ENCODE measurements at regions not wholly inside any gene's neighbourhood (a gene's known extent, or its start where the extent isn't known, plus 50 kb on each side); places are given as distances from the start of the nearest gene placed in this dataset.

DNA sequence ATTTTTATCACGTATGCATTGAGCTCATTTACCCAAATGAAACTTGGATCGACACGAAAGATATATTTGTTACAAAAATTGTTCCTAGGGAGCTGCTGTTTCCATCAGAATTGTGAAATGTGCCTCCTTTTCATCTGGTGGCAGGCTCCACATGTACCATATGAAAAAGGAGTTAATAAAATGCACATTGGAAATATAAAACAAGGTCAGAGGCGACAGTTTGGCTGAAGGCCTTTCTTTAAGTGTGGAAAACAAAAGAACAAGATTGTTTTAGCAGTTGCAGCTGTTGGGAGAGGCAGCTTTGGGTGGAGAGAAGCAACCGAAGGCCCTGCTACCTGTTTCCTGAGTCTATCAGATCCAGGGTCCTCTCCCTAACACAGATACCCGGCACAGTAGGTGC lies 334.5 kb upstream of the NT5E start:
- no peak overlapping the region for H3K27ac ChIP-seq (ENCODE audit: low read depth, low read length)
- H3K9ac ChIP-seq (ENCODE audit: low read depth, low read length) = no peak overlapping the region
- H3K36me3 ChIP-seq (ENCODE audit: insufficient read depth, low read length) = no peaks in the 10 kb centered on the region
- H3K9me3 ChIP-seq (ENCODE audit: insufficient read depth, low read depth, low read length) = no peaks in the 10 kb centered on the region
- no peaks in the 10 kb centered on the region for H3K27me3 ChIP-seq (ENCODE audit: insufficient read depth, low read length)
- H3K4me1 ChIP-seq (ENCODE audit: insufficient read depth, low read length) = no peaks in the 10 kb centered on the region
- WGBS = 95% methylated on average over 6 of the region's 6 CpGs
- no peak overlapping the region for H3K4me3 ChIP-seq (ENCODE audit: low read length)

DNA sequence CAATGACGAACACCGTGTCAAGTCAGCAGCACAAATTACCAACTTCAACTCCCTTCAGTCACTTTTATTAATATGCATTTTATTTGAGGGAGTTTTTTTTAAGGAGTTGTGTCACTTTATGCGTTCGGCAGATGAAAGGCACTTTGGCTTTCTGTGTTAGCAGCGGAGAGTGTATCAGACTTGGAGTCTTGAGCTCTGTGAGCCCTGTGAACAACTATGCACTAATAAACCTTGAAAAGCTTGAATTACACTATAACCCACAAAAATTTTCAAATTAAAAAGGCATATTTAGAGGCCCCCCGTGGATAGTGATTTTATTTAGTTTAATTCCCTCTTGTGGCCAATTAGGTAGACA lies 335.3 kb upstream of the NT5E start:
- H3K4me1 ChIP-seq (ENCODE audit: insufficient read depth, low read length) = no peaks in the 10 kb centered on the region
- no peaks in the 10 kb centered on the region for H3K36me3 ChIP-seq (ENCODE audit: insufficient read depth, low read length)
- no peak overlapping the region for H3K27ac ChIP-seq (ENCODE audit: low read depth, low read length)
- H3K27me3 ChIP-seq (ENCODE audit: insufficient read depth, low read length) = no peaks in the 10 kb centered on the region
- 98% methylated on average over 5 of the region's 6 CpGs for WGBS
- no peak overlapping the region for H3K4me3 ChIP-seq (ENCODE audit: low read length)
- H3K9me3 ChIP-seq (ENCODE audit: insufficient read depth, low read depth, low read length) = no peaks in the 10 kb centered on the region
- H3K9ac ChIP-seq (ENCODE audit: low read depth, low read length) = no peak overlapping the region

DNA sequence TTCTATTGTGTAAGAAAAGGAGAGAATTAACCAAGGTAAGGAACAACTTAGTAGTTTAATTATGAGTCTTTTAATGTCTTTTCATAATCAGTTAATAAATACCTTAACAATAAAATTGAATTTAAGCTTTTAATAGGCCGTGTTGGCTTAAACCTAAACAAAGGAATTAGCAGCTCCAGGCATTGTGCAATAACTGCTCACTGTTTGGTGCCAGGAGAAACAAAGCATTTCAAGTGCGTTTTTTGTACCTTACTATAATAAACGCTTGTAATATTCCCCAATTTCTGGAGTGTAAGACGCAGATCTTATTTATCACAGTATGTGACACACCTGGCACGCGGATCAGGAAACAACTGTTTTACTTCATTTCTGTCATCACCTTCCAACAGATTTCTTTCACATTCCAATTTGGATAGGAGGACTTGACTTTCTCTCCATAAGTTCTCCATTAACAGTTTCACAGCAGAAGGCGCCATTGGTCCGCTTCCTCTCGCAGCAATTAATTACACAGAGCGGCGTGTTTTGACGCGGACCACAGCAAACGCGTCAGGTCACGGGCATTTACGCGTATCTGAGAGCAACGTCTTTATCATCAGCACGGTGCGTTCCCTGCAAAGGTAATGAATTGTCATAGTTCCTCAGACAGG lies 335.8 kb upstream of the NT5E start:
- Histone ChIP-seq H3K27ac (ENCODE audit: low read depth, low read length) (no peak overlapping the region), H3K9me3 (ENCODE audit: insufficient read depth, low read depth, low read length) (no peaks in the 10 kb centered on the region), H3K36me3 (ENCODE audit: insufficient read depth, low read length) (no peaks in the 10 kb centered on the region), H3K4me1 (ENCODE audit: insufficient read depth, low read length) (no peaks in the 10 kb centered on the region), H3K4me3 (ENCODE audit: low read length) (no peak overlapping the region), H3K9ac (ENCODE audit: low read depth, low read length) (no peak overlapping the region), H3K27me3 (ENCODE audit: insufficient read depth, low read length) (no peaks in the 10 kb centered on the region)
- WGBS = 96% methylated on average over 21 of the region's 21 CpGs

DNA sequence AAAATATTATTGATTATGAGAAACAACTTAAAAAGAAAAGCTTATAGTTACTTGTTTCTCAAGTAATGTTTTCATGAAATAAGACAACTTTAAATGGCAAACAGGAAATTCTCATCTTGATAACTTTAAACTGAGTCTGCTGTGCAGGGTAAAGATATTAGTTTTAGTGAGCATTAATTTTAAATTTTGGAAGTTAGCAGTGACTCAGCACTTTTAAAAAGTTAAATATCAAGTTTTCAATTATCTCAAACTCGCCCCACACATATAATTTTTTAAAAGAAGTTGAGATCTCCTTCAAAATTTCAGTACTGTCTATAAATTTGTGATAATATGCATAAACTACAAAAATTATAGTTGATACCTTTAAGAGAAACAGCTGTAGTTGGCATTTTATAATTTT lies 337.3 kb upstream of the NT5E start:
- no peak overlapping the region for H3K4me3 ChIP-seq (ENCODE audit: low read length)
- no peaks in the 10 kb centered on the region for H3K27me3 ChIP-seq (ENCODE audit: insufficient read depth, low read length)
- no peaks in the 10 kb centered on the region for H3K36me3 ChIP-seq (ENCODE audit: insufficient read depth, low read length)
- WGBS = no CpG with 5 or more reads among the region's 1 CpG
- no peaks in the 10 kb centered on the region for H3K9me3 ChIP-seq (ENCODE audit: insufficient read depth, low read depth, low read length)
- no peaks in the 10 kb centered on the region for H3K4me1 ChIP-seq (ENCODE audit: insufficient read depth, low read length)
- H3K27ac ChIP-seq (ENCODE audit: low read depth, low read length) = no peak overlapping the region
- H3K9ac ChIP-seq (ENCODE audit: low read depth, low read length) = no peak overlapping the region

DNA sequence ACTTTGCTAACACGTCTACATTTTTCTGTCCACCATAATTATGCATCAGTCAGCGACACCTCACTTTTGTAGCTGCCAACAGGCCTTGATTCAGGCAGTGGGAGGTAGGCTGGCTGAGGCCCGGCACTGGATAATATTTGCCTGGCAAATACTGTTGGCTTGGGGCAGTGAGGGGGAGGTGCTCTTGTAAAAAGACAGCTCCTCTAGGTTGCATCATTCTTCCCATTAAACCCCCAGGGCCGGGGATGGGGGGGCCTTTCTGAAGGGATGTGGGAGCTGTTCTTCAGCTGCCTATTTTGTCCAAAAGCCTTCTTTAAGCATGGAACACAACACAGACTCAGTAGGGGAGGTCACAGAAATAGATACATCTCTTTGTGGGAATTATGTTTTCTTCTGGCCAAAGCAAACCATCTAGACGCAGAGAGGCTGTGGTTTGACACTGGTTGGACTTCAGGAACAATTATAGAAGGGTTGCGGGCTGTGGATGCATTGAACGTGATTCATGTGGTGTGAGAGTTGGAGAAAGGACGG lies 338.3 kb upstream of the NT5E start:
- Histone ChIP-seq H3K27ac (ENCODE audit: low read depth, low read length) (no peak overlapping the region), H3K36me3 (ENCODE audit: insufficient read depth, low read length) (no peaks in the 10 kb centered on the region), H3K9me3 (ENCODE audit: insufficient read depth, low read depth, low read length) (no peaks in the 10 kb centered on the region), H3K9ac (ENCODE audit: low read depth, low read length) (no peak overlapping the region), H3K4me3 (ENCODE audit: low read length) (no peak overlapping the region), H3K4me1 (ENCODE audit: insufficient read depth, low read length) (no peaks in the 10 kb centered on the region), H3K27me3 (ENCODE audit: insufficient read depth, low read length) (no peaks in the 10 kb centered on the region)
- WGBS = 90% methylated on average over 7 of the region's 8 CpGs

DNA sequence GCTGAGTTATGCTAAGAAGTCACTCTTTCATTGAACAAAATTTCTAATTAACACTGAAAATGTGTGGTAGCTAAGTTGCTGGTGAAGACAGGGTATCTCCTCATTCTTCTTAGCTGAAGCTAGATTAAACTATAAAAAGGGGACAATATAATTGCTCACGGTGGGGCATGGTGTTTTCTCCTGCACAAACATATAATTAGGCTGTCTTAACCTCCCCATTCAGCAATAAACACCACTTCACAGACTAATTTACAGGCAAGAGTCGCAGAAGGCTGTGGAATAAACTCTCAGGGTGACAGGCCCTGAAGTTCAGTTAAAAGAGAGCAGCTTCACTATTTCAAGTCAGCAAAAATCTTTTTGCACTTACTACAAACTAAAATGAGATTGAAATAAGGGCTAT lies 338.9 kb upstream of the NT5E start:
- Histone ChIP-seq H3K4me3 (ENCODE audit: low read length) (no peak overlapping the region), H3K27ac (ENCODE audit: low read depth, low read length) (no peak overlapping the region), H3K4me1 (ENCODE audit: insufficient read depth, low read length) (no peaks in the 10 kb centered on the region), H3K36me3 (ENCODE audit: insufficient read depth, low read length) (no peaks in the 10 kb centered on the region), H3K27me3 (ENCODE audit: insufficient read depth, low read length) (no peaks in the 10 kb centered on the region), H3K9ac (ENCODE audit: low read depth, low read length) (no peak overlapping the region), H3K9me3 (ENCODE audit: insufficient read depth, low read depth, low read length) (no peaks in the 10 kb centered on the region)
- WGBS = 96% methylated on average over 2 of the region's 2 CpGs

DNA sequence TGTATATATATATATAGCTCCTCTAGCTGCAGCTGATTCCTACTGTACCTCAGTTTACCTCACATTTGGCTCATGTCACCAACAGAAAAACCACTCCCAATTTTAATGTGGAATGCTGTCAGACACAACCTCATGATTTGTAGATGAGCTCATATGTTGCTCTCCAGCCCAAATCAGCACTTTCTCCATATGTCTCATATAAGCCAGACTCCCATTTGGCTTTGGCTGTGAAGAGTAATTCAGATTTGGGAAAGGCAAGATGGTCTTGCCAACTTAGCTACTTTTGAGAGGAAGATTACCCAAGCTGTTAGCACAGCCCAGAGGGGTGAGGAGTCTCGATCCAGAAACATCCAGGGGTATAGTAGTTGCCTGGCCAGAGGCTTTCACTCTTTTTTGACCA lies 342.2 kb upstream of the NT5E start:
- 88% methylated on average over 1 of the region's 1 CpG for WGBS
- Histone ChIP-seq H3K4me1 (ENCODE audit: insufficient read depth, low read length) (no peaks in the 10 kb centered on the region), H3K36me3 (ENCODE audit: insufficient read depth, low read length) (no peaks in the 10 kb centered on the region), H3K4me3 (ENCODE audit: low read length) (no peak overlapping the region), H3K27me3 (ENCODE audit: insufficient read depth, low read length) (no peaks in the 10 kb centered on the region), H3K9ac (ENCODE audit: low read depth, low read length) (no peak overlapping the region), H3K9me3 (ENCODE audit: insufficient read depth, low read depth, low read length) (no peaks in the 10 kb centered on the region), H3K27ac (ENCODE audit: low read depth, low read length) (no peak overlapping the region)

DNA sequence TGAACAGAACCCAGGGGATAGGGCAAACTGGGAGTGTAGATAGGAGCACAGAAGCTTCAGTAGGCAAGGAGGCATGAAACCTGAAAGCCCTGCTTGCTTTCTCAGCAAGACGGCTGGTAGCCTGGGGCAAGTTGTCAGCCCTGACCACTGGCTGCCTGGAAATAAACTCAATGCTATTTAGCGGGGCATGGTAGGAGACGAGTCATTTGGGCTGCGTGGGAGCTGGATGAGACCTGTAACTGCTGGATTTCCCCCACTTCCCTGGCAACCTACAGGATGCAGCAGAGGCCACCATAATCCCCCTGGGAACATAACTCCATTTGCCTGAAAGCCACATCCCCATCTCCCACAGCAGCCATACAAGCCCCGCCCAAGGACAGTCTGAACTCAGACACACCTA lies 332.6 kb upstream of the TBX18 start:
- Histone ChIP-seq H3K9ac (ENCODE audit: low read depth, low read length) (no peak overlapping the region), H3K4me1 (ENCODE audit: insufficient read depth, low read length) (no peaks in the 10 kb centered on the region), H3K4me3 (ENCODE audit: low read length) (no peak overlapping the region), H3K9me3 (ENCODE audit: insufficient read depth, low read depth, low read length) (peaks cover 9% of the 10 kb centered on the region; the same call in 1 of the 2 replicates), H3K36me3 (ENCODE audit: insufficient read depth, low read length) (no peaks in the 10 kb centered on the region), H3K27ac (ENCODE audit: low read depth, low read length) (no peak overlapping the region), H3K27me3 (ENCODE audit: insufficient read depth, low read length) (no peaks in the 10 kb centered on the region)
- WGBS = 94% methylated on average over 5 of the region's 5 CpGs

DNA sequence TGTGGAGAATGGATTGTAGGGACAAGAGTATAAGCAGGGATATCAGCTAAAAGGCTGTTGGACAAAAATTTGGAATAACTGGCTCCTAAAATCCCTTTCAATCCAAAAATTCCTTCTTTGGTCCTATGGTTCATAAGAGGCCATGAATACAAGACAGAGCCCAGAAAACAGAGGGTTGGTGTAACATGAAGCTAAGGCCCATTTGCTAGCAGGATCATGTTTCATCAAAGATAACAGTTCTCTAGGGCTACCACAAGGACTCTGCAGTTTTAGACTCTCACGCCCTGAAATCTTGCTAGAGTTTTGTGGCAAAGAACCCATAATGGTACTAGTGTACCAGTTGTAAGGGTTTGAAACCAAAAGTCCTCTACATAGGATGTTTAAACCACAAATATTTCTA lies 327.8 kb upstream of the TBX18 start:
- no peaks in the 10 kb centered on the region for H3K4me1 ChIP-seq (ENCODE audit: insufficient read depth, low read length)
- H3K9ac ChIP-seq (ENCODE audit: low read depth, low read length) = no peak overlapping the region
- WGBS = 100% methylated on average over 1 of the region's 1 CpG
- H3K9me3 ChIP-seq (ENCODE audit: insufficient read depth, low read depth, low read length) = no peaks in the 10 kb centered on the region
- no peaks in the 10 kb centered on the region for H3K36me3 ChIP-seq (ENCODE audit: insufficient read depth, low read length)
- no peak overlapping the region for H3K27ac ChIP-seq (ENCODE audit: low read depth, low read length)
- no peaks in the 10 kb centered on the region for H3K27me3 ChIP-seq (ENCODE audit: insufficient read depth, low read length)
- H3K4me3 ChIP-seq (ENCODE audit: low read length) = no peak overlapping the region

DNA sequence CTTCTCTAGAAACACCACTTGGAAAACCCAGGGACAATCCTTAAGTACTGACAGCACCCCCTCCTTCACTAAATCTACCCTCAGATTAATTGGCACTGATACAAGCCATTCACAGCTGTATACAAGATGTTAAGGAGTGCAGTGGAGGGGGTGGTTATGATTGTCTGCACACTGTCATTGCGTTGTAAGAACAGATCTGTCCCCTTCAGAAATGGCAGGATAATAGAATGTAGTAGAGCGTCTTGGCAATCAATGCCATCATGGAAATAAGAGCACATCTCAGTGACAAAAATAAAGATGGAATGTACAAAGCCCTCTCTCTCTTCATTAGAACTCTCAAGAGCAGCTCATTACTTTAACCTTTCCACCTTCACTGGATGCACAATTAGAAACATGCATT lies 324.9 kb upstream of the TBX18 start:
- WGBS = 97% methylated on average over 2 of the region's 2 CpGs
- H3K27me3 ChIP-seq (ENCODE audit: insufficient read depth, low read length) = no peaks in the 10 kb centered on the region
- no peaks in the 10 kb centered on the region for H3K9me3 ChIP-seq (ENCODE audit: insufficient read depth, low read depth, low read length)
- no peaks in the 10 kb centered on the region for H3K4me1 ChIP-seq (ENCODE audit: insufficient read depth, low read length)
- no peak overlapping the region for H3K9ac ChIP-seq (ENCODE audit: low read depth, low read length)
- no peaks in the 10 kb centered on the region for H3K36me3 ChIP-seq (ENCODE audit: insufficient read depth, low read length)
- no peak overlapping the region for H3K4me3 ChIP-seq (ENCODE audit: low read length)
- H3K27ac ChIP-seq (ENCODE audit: low read depth, low read length) = no peak overlapping the region

DNA sequence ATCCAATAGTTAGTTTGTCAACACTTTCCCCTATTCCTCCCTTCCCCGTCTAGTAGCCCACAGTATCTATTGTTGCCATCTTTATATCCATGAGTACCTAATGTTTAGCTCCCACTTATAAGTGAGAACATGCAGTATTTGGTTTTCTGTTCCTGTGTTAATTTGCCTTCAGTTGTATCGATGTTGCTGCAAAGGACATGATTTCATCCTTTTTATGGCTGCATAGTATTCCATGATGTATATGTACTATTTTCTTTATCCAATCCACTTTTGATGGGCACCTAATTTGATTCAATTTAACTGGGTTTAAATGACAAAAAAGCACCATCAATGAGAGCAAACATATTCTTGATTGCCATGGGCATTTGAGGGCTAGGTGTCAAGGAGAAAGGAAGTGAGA lies 321.5 kb upstream of the TBX18 start:
- Histone ChIP-seq H3K36me3 (ENCODE audit: insufficient read depth, low read length) (no peaks in the 10 kb centered on the region), H3K9ac (ENCODE audit: low read depth, low read length) (no peak overlapping the region), H3K9me3 (ENCODE audit: insufficient read depth, low read depth, low read length) (no peaks in the 10 kb centered on the region), H3K27me3 (ENCODE audit: insufficient read depth, low read length) (no peaks in the 10 kb centered on the region), H3K27ac (ENCODE audit: low read depth, low read length) (no peak overlapping the region), H3K4me1 (ENCODE audit: insufficient read depth, low read length) (no peaks in the 10 kb centered on the region), H3K4me3 (ENCODE audit: low read length) (no peak overlapping the region)
- WGBS = 93% methylated on average over 1 of the region's 2 CpGs

DNA sequence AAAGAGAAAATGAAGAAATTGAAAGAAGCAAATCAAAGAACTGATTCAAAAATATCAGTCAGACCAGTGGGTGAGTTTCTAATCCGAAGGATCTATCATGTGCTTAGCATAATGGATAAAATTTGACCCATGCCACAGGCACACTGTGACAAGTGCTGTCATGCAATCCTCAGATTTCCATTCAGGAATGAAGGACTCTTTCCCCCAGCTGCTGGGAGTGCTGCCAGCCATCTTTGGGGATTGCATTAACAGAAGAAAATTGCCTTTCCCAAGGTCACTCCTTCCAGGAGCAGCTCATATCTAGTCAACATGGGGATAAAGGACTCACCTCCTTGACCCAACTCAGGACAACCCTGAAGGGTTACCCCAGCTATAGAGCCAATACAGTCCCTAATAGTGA lies 316.7 kb upstream of the TBX18 start:
- Histone ChIP-seq H3K4me1 (ENCODE audit: insufficient read depth, low read length) (peaks cover 10% of the 10 kb centered on the region; the same call in 1 of the 2 replicates), H3K27me3 (ENCODE audit: insufficient read depth, low read length) (no peaks in the 10 kb centered on the region), H3K9ac (ENCODE audit: low read depth, low read length) (no peak overlapping the region), H3K27ac (ENCODE audit: low read depth, low read length) (no peak overlapping the region), H3K36me3 (ENCODE audit: insufficient read depth, low read length) (no peaks in the 10 kb centered on the region), H3K9me3 (ENCODE audit: insufficient read depth, low read depth, low read length) (no peaks in the 10 kb centered on the region), H3K4me3 (ENCODE audit: low read length) (no peak overlapping the region)
- 89% methylated on average over 1 of the region's 1 CpG for WGBS

Measured in HUES64 (cell line).